Ishikawa (cell line): ENCODE measurements at regions not wholly inside any gene's neighbourhood (a gene's known extent, or its start where the extent isn't known, plus 50 kb on each side); places are given as distances from the start of the nearest gene placed in this dataset.

Experiments
- CEBPB ChIP-seq: IDR thresholded peaks from 2 replicates; pipeline ENCODE4 v1.6.1; 2012
- CREB1 ChIP-seq: IDR thresholded peaks from 2 replicates; pipeline ENCODE4 v1.6.1; 2012; ENCODE audit warnings: low read depth
- EGR1 ChIP-seq: IDR thresholded peaks from 2 replicates; pipeline ENCODE4 v1.6.1; 2012
- EP300 ChIP-seq: IDR thresholded peaks from 2 replicates; pipeline ENCODE4 v1.6.1; 2012; ENCODE audit warnings: borderline replicate concordance
- FOXM1 ChIP-seq: IDR thresholded peaks from 2 replicates; pipeline ENCODE4 v1.6.1; 2012; ENCODE audit warnings: low read depth, borderline replicate concordance
- NFIC ChIP-seq: IDR thresholded peaks from 2 replicates; pipeline ENCODE4 v1.6.1; 2012
- RAD21 ChIP-seq: IDR thresholded peaks from 2 replicates; pipeline ENCODE4 v1.6.1; 2012; ENCODE audit warnings: low read depth
- REST ChIP-seq: IDR thresholded peaks from 2 replicates; pipeline ENCODE4 v1.6.1; 2012; ENCODE audit warnings: low read depth, mild to moderate bottlenecking
- TAF1 ChIP-seq: IDR thresholded peaks from 2 replicates; pipeline ENCODE4 v1.6.1; 2012; ENCODE audit warnings: low read depth, mild to moderate bottlenecking
- TCF12 ChIP-seq: IDR thresholded peaks from 2 replicates; pipeline ENCODE4 v1.6.1; 2012; ENCODE audit warnings: low read depth
- TEAD4 ChIP-seq: IDR thresholded peaks from 2 replicates; pipeline ENCODE4 v1.6.1; 2012
- YY1 ChIP-seq: IDR thresholded peaks from 2 replicates; pipeline ENCODE4 v1.6.1; 2012; ENCODE audit warnings: low read depth
- ZBTB7A ChIP-seq: IDR thresholded peaks from 2 replicates; pipeline ENCODE4 v1.6.1; 2012; ENCODE audit warnings: low read depth
- TF ChIP-seq, protein P1 (sequence below): IDR thresholded peaks from 2 replicates; pipeline ENCODE4 v1.6.1; 2012
- TF ChIP-seq, protein P2 (sequence below): IDR thresholded peaks from 2 replicates; pipeline ENCODE4 v1.6.1; 2012

GRCh38 chr19:5220361-5220760 lies 120.3 kb downstream of the PTPRS start:
- TF ChIP-seq CREB1: no peak
- TF ChIP-seq, protein P1, sequence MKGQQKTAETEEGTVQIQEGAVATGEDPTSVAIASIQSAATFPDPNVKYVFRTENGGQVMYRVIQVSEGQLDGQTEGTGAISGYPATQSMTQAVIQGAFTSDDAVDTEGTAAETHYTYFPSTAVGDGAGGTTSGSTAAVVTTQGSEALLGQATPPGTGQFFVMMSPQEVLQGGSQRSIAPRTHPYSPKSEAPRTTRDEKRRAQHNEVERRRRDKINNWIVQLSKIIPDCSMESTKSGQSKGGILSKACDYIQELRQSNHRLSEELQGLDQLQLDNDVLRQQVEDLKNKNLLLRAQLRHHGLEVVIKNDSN: no peak
- TF ChIP-seq FOXM1: no peak
- TF ChIP-seq CEBPB: no peak
- TF ChIP-seq EGR1: no peak
- no peak for TF ChIP-seq EP300
- TF ChIP-seq ZBTB7A: no peak

DNA sequence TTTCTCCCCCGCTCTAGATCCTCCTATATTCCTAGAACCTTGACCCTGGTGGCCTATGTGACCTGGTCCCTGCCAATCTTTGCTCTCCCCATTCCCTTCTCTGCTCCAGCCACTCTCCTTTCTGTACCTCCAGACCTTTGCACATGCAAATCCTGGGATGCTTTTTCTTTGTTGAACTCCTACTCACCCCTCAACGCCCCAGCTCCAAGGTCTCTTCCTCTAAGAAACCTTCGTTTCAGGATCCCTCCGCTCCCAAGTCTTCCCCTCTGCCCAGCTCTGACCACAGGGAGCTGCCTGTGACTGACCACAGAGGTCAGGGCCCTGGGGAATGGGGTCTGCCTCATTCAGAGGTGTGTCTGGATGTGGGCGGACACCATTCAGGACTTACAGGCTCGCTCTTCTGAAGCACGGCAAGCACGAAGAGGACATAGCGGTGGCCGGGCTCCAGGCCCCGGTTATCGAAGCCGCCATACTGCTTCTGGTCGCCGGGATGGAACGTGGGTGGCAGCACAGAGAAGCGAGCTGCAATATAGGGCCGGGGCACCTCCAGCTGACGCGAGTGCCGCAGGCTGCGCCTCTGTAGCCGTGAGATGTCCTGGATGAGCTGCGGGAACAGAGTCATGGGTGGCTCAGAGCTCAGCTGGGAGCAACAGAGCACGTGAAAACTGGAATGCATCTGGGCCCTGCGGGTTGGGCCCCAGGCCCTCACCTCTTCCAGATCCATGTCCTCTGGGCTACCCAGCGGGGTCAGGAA lies 120.9 kb downstream of the PTPRS start:
- TF ChIP-seq EGR1 (no peak), CREB1 (no peak), YY1 (no peak)

GRCh38 chr19:5218963-5219530 lies 121.6 kb downstream of the PTPRS start:
- TF ChIP-seq ZBTB7A (no peak), NFIC (no peak), TCF12 (no peak)
- TF ChIP-seq, protein P2, sequence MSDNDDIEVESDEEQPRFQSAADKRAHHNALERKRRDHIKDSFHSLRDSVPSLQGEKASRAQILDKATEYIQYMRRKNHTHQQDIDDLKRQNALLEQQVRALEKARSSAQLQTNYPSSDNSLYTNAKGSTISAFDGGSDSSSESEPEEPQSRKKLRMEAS: no peak
- TF ChIP-seq, protein P1: no peak

- TF ChIP-seq CEBPB (no peak), TEAD4 (no peak), EP300 (no peak), TAF1 (no peak), NFIC (no peak), FOXM1 (no peak), RAD21 (no peak), CREB1 (no peak), REST (no peak), ZBTB7A (no peak), YY1 (no peak), EGR1 (no peak), TCF12 (no peak)
- TF ChIP-seq, protein P2: no peak
- TF ChIP-seq, protein P1: no peak
These were observed 122.3 kb downstream of the PTPRS start for GRCh38 chr19:5218255-5218855.

DNA sequence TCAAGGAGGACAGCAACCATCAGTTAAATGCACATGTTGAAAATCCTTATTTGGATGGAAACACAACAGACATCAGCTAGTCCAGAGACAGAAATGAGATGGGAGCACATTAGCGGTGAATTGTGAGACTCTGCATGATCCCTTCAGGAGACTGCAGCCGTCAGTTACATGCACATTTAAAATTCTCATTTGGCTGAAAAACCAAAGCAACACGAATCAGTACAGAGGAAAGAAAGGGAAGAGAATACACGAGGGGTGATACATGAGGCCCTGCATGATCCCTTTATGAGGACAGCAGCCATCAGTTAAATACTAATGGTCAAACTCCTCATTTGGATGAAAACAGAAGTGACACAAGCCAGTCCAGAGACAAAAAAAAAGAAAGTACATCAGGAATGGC lies 123.4 kb downstream of the PTPRS start:
- TF ChIP-seq, protein P2: no peak
- TF ChIP-seq TEAD4 (no peak), REST (no peak), CEBPB (no peak), EGR1 (no peak), CREB1 (no peak), TCF12 (no peak), TAF1 (no peak), RAD21 (no peak), NFIC (no peak), YY1 (no peak), EP300 (no peak)
